ENCODE measurements at regions not wholly inside any gene's neighbourhood (a gene's known extent, or its start where the extent isn't known, plus 50 kb on each side); places are given as distances from the start of the nearest gene placed in this dataset.

DNA sequence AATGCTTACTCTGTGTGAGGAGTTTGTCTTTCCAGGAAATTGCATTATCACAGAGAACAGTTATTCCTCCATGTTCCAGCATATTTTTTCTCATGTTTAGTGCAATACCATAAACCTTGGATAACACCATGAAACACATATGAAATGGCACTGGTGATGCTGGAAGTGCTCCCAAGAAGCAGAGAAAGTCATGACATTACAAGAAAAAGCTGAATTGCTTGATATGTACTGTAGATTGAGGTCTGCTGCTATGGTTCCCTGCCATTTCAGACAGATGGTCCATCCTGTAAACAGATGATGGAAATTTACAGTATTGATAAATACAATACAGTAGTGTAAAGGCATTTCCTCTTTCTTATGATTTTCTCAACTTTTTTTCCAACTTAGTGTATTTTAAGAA, 422.1 kb downstream of the LRRIQ3 start:
- H3K9me3 ChIP-seq (ENCODE audit: control insufficient read depth, low read length), result no peaks in the 10 kb centered on the region
- no peak overlapping the region for H3K4me3 ChIP-seq (ENCODE audit: extremely low read depth, insufficient read depth, low read length, poor library complexity, severe bottlenecking)
- no peak overlapping the region for H3K27ac ChIP-seq (ENCODE audit: low read depth, low read length, severe bottlenecking)
- no peaks in the 10 kb centered on the region for H3K4me1 ChIP-seq (ENCODE audit: control insufficient read depth, insufficient read depth, low read length, poor library complexity, severe bottlenecking)
- no peaks in the 10 kb centered on the region for H3K36me3 ChIP-seq (ENCODE audit: control insufficient read depth, insufficient read depth, low read length)

DNA sequence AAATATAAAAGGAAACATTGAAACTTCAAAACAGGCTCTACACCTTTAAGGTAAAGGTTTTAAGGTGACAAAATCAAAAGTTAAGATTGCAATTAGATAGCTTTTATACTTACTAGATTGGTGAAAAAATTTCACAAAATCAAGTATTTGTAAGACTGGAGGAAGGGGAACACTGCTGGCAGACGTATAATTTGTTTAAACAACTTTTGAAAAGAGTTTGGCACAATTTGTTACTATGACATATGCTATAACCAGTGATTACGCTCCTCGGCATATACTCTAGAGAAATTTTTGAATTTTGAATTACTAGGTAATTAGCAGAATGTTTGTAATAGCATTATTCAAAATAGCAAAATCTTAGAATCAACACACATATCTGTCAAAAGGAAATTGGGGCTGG, 425.0 kb downstream of the LRRIQ3 start:
- WGBS, 2 experiments (ENCODE audit: insufficient coverage in 2 of 2), result 83% methylated on average over 1 of the region's 3 CpGs; no CpG with 5 or more reads in 1 of the 2 experiments
- no peaks in the 10 kb centered on the region for H3K4me1 ChIP-seq (ENCODE audit: control insufficient read depth, insufficient read depth, low read length, poor library complexity, severe bottlenecking)
- no peak overlapping the region for H3K4me3 ChIP-seq (ENCODE audit: extremely low read depth, insufficient read depth, low read length, poor library complexity, severe bottlenecking)
- H3K36me3 ChIP-seq (ENCODE audit: control insufficient read depth, insufficient read depth, low read length), result no peaks in the 10 kb centered on the region
- H3K27ac ChIP-seq (ENCODE audit: low read depth, low read length, severe bottlenecking), result no peak overlapping the region
- no peaks in the 10 kb centered on the region for H3K9me3 ChIP-seq (ENCODE audit: control insufficient read depth, low read length)

DNA sequence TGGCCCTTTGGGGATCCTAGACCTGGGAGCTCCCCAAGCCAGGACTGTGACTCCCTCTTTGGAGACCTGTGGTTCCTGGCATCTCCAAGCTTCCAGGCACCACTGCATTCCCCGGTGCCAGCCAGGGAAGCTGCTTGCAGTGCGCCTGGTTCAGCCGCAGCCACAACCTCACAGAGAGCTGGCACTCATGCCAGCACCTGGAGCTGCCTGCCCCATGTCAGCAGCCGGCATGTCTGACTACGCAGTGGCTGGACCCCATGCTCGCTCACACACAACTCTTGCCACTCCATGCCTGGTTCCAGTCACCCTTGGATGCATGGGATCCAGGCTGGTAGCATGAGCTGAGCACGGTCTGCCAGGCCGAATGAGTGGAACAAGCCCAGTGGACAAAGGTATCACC, 426.6 kb downstream of the LRRIQ3 start:
- 86 to 99% methylated on average over 5 to 6 of the region's 8 CpGs for WGBS, 2 experiments (ENCODE audit: insufficient coverage in 2 of 2)
- Histone ChIP-seq H3K9me3 (ENCODE audit: control insufficient read depth, low read length) (no peaks in the 10 kb centered on the region), H3K4me3 (ENCODE audit: extremely low read depth, insufficient read depth, low read length, poor library complexity, severe bottlenecking) (no peak overlapping the region)

DNA sequence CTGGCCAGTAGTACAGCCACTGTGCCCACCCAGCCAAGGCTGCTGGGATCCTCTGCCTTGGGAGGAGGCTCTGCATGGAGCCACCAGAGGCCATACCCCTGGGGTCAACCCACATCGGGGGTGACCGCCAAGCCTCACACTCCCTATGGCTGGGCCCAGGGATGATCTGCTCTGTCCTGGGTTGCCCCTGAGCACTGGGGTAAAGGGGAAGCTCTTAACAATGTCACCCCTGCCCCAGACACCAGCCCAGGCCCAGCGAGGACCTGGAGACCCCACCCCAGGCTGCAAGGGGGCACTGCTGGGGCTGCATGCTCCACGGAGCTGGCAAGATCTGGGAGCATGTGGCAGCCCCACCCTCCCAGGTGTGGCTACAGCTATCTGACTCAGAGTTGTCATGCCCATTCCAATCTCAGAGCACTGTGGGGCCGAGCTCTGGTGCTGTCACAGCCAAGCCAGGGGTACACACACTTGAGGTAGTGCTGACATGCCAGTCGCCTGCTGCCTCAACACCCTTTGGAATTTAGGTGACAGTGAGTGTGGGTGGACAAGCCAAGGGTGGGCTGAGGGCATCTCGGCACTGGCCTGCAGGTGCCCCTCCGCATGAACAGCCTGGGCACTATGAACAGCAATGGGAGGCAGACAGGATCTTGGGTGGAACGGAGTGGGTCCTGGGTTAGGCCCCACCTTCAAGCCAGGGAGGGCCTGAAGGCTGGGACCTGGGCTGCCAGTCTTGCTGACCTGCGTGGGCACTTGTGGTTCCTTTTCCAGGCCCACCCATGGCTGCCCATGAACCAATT, 427.7 kb downstream of the LRRIQ3 start:
- no peaks in the 10 kb centered on the region for H3K4me1 ChIP-seq (ENCODE audit: control insufficient read depth, insufficient read depth, low read length, poor library complexity, severe bottlenecking)
- no peaks in the 10 kb centered on the region for H3K36me3 ChIP-seq (ENCODE audit: control insufficient read depth, insufficient read depth, low read length)
- H3K9me3 ChIP-seq (ENCODE audit: control insufficient read depth, low read length), result no peaks in the 10 kb centered on the region
- no peak overlapping the region for H3K4me3 ChIP-seq (ENCODE audit: extremely low read depth, insufficient read depth, low read length, poor library complexity, severe bottlenecking)
- WGBS, 2 experiments (ENCODE audit: insufficient coverage in 2 of 2), result 84 to 89% methylated on average over 9 of the region's 10 CpGs
- no peak overlapping the region for H3K27ac ChIP-seq (ENCODE audit: low read depth, low read length, severe bottlenecking)

More for the DNA sequence above, 426.6 kb downstream of the LRRIQ3 start:
- Histone ChIP-seq H3K27ac (ENCODE audit: low read depth, low read length, severe bottlenecking) (no peak overlapping the region), H3K36me3 (ENCODE audit: control insufficient read depth, insufficient read depth, low read length) (no peaks in the 10 kb centered on the region), H3K4me1 (ENCODE audit: control insufficient read depth, insufficient read depth, low read length, poor library complexity, severe bottlenecking) (no peaks in the 10 kb centered on the region)

DNA sequence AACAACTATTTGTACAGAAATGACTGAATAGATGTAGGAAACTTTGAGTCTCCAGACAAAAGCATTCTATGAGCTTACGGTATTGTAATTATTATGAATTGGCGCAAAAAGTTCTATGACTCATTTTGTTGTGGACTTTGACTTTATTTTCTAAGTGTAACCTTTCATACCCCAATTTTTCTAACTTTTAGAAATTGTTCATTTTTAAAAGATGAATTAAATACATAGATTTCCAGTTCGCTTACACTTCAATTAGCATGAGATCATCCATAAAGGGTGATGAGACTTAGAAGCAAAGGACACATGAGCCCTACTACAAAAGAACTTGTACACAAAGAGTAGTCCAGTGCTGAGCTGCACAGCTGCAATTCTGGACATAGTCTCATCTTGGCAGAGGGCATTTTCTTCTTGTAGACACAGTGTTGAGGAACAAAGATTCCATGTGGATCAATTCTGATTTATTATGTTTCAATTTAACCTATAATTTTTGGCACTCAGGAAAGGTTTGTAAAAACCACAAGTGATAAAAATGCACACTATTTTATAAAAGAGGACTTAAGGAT, 431.1 kb downstream of the LRRIQ3 start:
- no peaks in the 10 kb centered on the region for H3K4me1 ChIP-seq (ENCODE audit: control insufficient read depth, insufficient read depth, low read length, poor library complexity, severe bottlenecking)
- H3K27ac ChIP-seq (ENCODE audit: low read depth, low read length, severe bottlenecking), result no peak overlapping the region
- H3K4me3 ChIP-seq (ENCODE audit: extremely low read depth, insufficient read depth, low read length, poor library complexity, severe bottlenecking), result no peak overlapping the region
- H3K36me3 ChIP-seq (ENCODE audit: control insufficient read depth, insufficient read depth, low read length), result no peaks in the 10 kb centered on the region
- WGBS, 2 experiments (ENCODE audit: insufficient coverage in 2 of 2), result 88% methylated on average over 1 of the region's 3 CpGs; no CpG with 5 or more reads in 1 of the 2 experiments
- H3K9me3 ChIP-seq (ENCODE audit: control insufficient read depth, low read length), result no peaks in the 10 kb centered on the region

DNA sequence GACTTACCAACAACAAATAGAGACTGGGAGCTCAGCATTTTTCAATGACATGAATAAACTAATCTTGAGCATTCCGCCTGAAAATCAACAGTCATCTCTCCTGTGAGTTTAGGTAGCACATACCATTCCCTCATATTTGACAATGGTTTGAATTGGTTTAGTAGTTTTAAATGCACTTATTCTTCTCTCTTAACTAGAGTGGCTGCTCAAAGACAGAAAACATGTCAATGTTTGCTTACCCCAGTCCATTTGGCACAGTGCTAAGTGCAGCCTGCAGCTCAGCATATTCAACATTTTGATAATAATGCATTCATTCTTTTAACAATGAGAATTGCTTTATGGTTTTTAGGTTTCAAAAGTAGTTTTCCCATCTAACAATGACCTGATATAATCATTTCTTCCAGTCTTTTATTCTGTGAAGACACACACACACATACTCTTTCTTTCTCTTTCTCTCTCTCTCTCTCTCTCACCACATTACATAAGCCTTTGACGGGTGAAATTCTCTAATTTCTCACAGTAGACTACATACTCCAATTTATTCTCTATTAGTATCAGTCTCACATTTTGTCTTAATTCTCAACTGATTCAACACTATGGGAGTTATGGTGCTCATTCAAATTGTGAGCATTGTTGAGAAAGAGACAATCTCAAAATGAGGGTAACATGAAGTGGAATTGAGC, 432.3 kb downstream of the LRRIQ3 start:
- Histone ChIP-seq H3K4me3 (ENCODE audit: extremely low read depth, insufficient read depth, low read length, poor library complexity, severe bottlenecking) (no peak overlapping the region), H3K36me3 (ENCODE audit: control insufficient read depth, insufficient read depth, low read length) (no peaks in the 10 kb centered on the region), H3K4me1 (ENCODE audit: control insufficient read depth, insufficient read depth, low read length, poor library complexity, severe bottlenecking) (no peaks in the 10 kb centered on the region), H3K9me3 (ENCODE audit: control insufficient read depth, low read length) (no peaks in the 10 kb centered on the region), H3K27ac (ENCODE audit: low read depth, low read length, severe bottlenecking) (no peak overlapping the region)
- WGBS, 2 experiments (ENCODE audit: insufficient coverage in 2 of 2), result 71 to 92% methylated on average over 1 to 2 of the region's 2 CpGs

DNA sequence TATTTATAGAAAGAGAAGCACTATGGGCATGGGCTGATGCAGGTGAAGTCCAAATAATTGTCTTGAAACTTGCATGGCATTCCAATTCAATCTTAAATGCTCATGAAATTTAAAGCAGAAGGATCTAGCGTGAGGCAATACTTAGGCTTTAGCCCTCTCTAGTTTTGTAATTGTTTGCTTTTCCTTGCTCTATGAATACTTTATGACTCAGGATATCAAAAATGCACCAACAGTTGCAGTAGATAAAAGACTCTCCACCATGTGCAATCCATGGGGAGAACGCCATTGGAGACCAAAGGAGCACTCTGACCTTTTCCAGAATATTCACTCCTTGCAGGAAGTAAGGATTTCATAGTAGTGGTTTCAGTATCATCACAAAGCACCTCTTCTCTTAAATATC, 436.4 kb downstream of the LRRIQ3 start:
- Histone ChIP-seq H3K9me3 (ENCODE audit: control insufficient read depth, low read length) (no peaks in the 10 kb centered on the region), H3K36me3 (ENCODE audit: control insufficient read depth, insufficient read depth, low read length) (no peaks in the 10 kb centered on the region), H3K4me3 (ENCODE audit: extremely low read depth, insufficient read depth, low read length, poor library complexity, severe bottlenecking) (no peak overlapping the region), H3K27ac (ENCODE audit: low read depth, low read length, severe bottlenecking) (no peak overlapping the region), H3K4me1 (ENCODE audit: control insufficient read depth, insufficient read depth, low read length, poor library complexity, severe bottlenecking) (no peaks in the 10 kb centered on the region)
- 100% methylated on average over 1 of the region's 2 CpGs; no CpG with 5 or more reads in 1 of the 2 experiments for WGBS, 2 experiments (ENCODE audit: insufficient coverage in 2 of 2)

DNA sequence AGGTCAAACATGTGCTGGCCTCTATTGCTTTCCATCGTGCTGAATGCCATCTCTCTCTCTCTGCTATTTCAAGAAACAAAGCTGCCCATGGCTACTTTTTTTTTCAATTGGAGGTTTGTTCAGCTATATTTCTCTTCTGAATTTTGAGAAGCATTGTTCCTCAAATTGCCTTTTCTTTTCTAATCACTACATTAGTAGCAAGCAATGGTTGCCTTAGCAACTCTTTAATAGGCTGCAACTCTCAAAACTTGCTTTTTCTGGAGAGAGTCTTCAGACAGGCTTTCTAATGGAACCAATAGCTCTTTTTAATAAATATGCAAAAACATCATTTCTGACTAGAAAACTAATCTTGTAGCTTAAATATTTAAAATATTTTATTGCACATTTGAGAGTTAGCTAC, 439.0 kb downstream of the LRRIQ3 start:
- H3K4me1 ChIP-seq (ENCODE audit: control insufficient read depth, insufficient read depth, low read length, poor library complexity, severe bottlenecking), result no peaks in the 10 kb centered on the region

DNA sequence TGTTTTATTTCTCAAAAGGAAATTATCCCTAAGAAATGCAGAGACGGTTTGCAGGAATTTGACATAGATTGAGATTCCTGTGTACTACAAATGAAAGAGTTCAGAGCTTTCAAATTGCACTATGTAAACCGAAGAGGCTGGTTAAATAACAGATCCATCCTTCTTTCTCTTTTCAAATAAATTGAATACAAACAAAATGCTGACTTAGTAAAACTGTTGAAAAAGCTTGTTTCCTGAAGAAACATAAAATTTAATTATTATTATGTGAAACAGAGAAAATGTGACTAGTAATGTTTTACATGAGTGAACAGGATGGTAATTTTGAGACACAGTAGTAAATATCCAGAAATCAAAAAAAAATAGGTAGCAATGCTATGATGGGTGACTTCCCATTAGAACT, 441.2 kb downstream of the LRRIQ3 start:
- no peaks in the 10 kb centered on the region for H3K4me1 ChIP-seq (ENCODE audit: control insufficient read depth, insufficient read depth, low read length, poor library complexity, severe bottlenecking)
- WGBS, 2 experiments (ENCODE audit: insufficient coverage in 2 of 2), result no CpG with 5 or more reads among the region's 2 CpGs
- H3K27ac ChIP-seq (ENCODE audit: low read depth, low read length, severe bottlenecking), result no peak overlapping the region
- no peaks in the 10 kb centered on the region for H3K36me3 ChIP-seq (ENCODE audit: control insufficient read depth, insufficient read depth, low read length)
- H3K4me3 ChIP-seq (ENCODE audit: extremely low read depth, insufficient read depth, low read length, poor library complexity, severe bottlenecking), result no peak overlapping the region
- H3K9me3 ChIP-seq (ENCODE audit: control insufficient read depth, low read length), result no peaks in the 10 kb centered on the region

More for the DNA sequence above, 439.0 kb downstream of the LRRIQ3 start:
- Histone ChIP-seq H3K9me3 (ENCODE audit: control insufficient read depth, low read length) (no peaks in the 10 kb centered on the region), H3K36me3 (ENCODE audit: control insufficient read depth, insufficient read depth, low read length) (no peaks in the 10 kb centered on the region), H3K4me3 (ENCODE audit: extremely low read depth, insufficient read depth, low read length, poor library complexity, severe bottlenecking) (no peak overlapping the region), H3K27ac (ENCODE audit: low read depth, low read length, severe bottlenecking) (no peak overlapping the region)
- no CpG with 5 or more reads among the region's 1 CpG for WGBS, 2 experiments (ENCODE audit: insufficient coverage in 2 of 2)

DNA sequence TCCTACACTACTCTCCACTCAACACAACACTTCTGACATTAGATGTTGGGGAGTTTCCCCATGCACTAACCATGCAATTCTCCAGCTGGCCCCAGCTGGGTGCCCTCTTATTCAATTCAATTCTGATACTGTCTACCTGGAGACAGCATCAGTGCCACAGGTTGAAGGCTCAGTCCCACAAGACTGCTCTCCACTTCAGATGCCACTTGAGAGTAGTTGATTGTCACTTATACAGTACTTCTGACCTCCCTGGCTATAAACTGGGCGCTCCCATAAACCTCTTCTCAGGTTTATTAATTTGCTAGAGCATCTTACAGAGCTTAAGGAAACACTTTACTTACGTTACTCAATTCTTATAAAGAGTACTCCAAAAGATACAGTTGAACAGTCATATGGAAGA, 442.3 kb downstream of the LRRIQ3 start:
- Histone ChIP-seq H3K9me3 (ENCODE audit: control insufficient read depth, low read length) (no peaks in the 10 kb centered on the region), H3K36me3 (ENCODE audit: control insufficient read depth, insufficient read depth, low read length) (no peaks in the 10 kb centered on the region), H3K4me1 (ENCODE audit: control insufficient read depth, insufficient read depth, low read length, poor library complexity, severe bottlenecking) (no peaks in the 10 kb centered on the region), H3K27ac (ENCODE audit: low read depth, low read length, severe bottlenecking) (no peak overlapping the region), H3K4me3 (ENCODE audit: extremely low read depth, insufficient read depth, low read length, poor library complexity, severe bottlenecking) (no peak overlapping the region)
- WGBS, 2 experiments (ENCODE audit: insufficient coverage in 2 of 2), result no CpG with 5 or more reads among the region's 2 CpGs

DNA sequence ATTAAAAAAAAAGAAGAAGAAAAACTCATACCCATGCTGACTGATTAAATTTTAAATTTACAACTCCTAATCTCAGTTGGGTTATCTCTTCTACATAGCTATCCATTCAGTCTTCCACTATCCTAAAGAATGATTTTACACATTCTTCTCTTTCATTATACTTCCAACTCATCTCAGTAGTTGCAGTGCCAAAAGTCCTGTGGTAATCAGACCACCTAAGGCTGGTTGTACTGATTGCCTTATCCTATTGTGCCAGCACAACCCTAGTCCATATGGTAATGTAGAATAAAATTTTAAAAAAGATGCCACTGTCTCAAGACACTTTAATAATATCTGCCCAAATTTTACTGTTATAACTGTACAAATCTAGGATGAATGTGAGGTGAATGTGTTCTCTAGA, 448.0 kb downstream of the LRRIQ3 start:
- H3K4me3 ChIP-seq (ENCODE audit: extremely low read depth, insufficient read depth, low read length, poor library complexity, severe bottlenecking), result no peak overlapping the region
- no peaks in the 10 kb centered on the region for H3K36me3 ChIP-seq (ENCODE audit: control insufficient read depth, insufficient read depth, low read length)
- no peaks in the 10 kb centered on the region for H3K4me1 ChIP-seq (ENCODE audit: control insufficient read depth, insufficient read depth, low read length, poor library complexity, severe bottlenecking)

More for the DNA sequence above, 448.0 kb downstream of the LRRIQ3 start:
- H3K9me3 ChIP-seq (ENCODE audit: control insufficient read depth, low read length), result no peaks in the 10 kb centered on the region
- no peak overlapping the region for H3K27ac ChIP-seq (ENCODE audit: low read depth, low read length, severe bottlenecking)

All from mesodermal cell (in vitro differentiated cells).